Endothelial cell of umbilical vein (primary cell): ENCODE measurements at regions not wholly inside any gene's neighbourhood (a gene's known extent, or its start where the extent isn't known, plus 50 kb on each side); places are given as distances from the start of the nearest gene placed in this dataset.

Experiments
- BruUV-seq: library from RNA; stranded (reverse); fragments of 400-500 nt; replicated peaks from 2 replicates; lab custom pipeline; 2021; lab: Mats Ljungman, UMichigan
- CTCF ChIA-PET: fragments of 300-600, 350-600 bp; sonication (Branson Sonifier 250); formaldehyde crosslinking; loops from one replicate; lab custom pipeline; 2021; ENCODE audit warnings: antibody characterized with exemption, inconsistent platforms; lab: Charles Lee
- POLR2A ChIA-PET: fragments of 300-600, 350-600 bp; sonication (Branson Sonifier 250); formaldehyde crosslinking; loops from one replicate; lab custom pipeline; 2021; ENCODE audit warnings: antibody characterized with exemption, inconsistent platforms; lab: Charles Lee
- DNase-seq: peaks from one replicate; pipeline ENCODE4 v3.0.0-alpha.2; 2011; ENCODE audit warnings: low read depth, low spot score
- FAIRE-seq: peaks from 2 replicates; lab custom pipeline; 2011; peaks lifted over from hg19 to GRCh38; lab: Jason Lieb, UNC
- H2AFZ ChIP-seq: 2 replicates; pipeline ENCODE4 v1.6.0; 2012; ENCODE audit warnings: low read depth, low read length, control low read depth, inconsistent platforms
- H3K27ac ChIP-seq: 2 replicates; pipeline ENCODE4 v1.5.1; 2011; ENCODE audit warnings: low read depth, mild to moderate bottlenecking, control low read depth, low read length, moderate library complexity; ENCODE audit not compliant: insufficient read depth
- H3K27me3 ChIP-seq, 2 experiments: 2 replicates each; pipeline versions ENCODE4 v1.6.0 to v1.6.1; 2011; ENCODE audit warnings: low read length in 2 of 2, mixed read lengths in 1 of 2; ENCODE audit not compliant: control insufficient read depth in 2 of 2, insufficient read depth in 2 of 2
- H3K36me3 ChIP-seq, 2 experiments: 2 replicates in 1 of 2; 3 replicates in 1 of 2; pipeline ENCODE4 v1.5.1; 2011; ENCODE audit warnings: low read length in 2 of 2, mild to moderate bottlenecking in 1 of 2, moderate library complexity in 1 of 2; ENCODE audit not compliant: control insufficient read depth in 2 of 2, insufficient read depth in 2 of 2; ENCODE audit errors: extremely low read depth in 1 of 2
- H3K4me1 ChIP-seq: 3 replicates; pipeline ENCODE4 v1.5.1; 2011; ENCODE audit warnings: mild to moderate bottlenecking, low read length; ENCODE audit not compliant: control insufficient read depth, insufficient read depth; ENCODE audit errors: extremely low read depth
- H3K4me2 ChIP-seq: 2 replicates; pipeline ENCODE4 v1.6.1; 2011; ENCODE audit warnings: low read length, control low read depth, mixed read lengths; ENCODE audit not compliant: insufficient read depth
- H3K4me3 ChIP-seq, 3 experiments: fragments of 200-600 bp in 1 of 3; sonication (generic), shearing (Covaris generic) in 1 of 3; replicated peaks in 1 of 3; 2 replicates each; pipeline ENCODE4 v1.5.1; 2011 to 2016; ENCODE audit warnings: control low read depth in 3 of 3, low read length in 3 of 3, mild to moderate bottlenecking in 2 of 3, inconsistent platforms in 1 of 3, low read depth in 1 of 3, moderate library complexity in 1 of 3; ENCODE audit not compliant: insufficient read depth in 1 of 3
- H3K79me2 ChIP-seq: 2 replicates; pipeline ENCODE4 v1.6.0; 2012; ENCODE audit warnings: low read length, inconsistent platforms; ENCODE audit not compliant: control insufficient read depth, insufficient read depth
- H3K9ac ChIP-seq: replicated peaks from 2 replicates; pipeline ENCODE3; 2011; ENCODE audit warnings: low read length, control low read depth; ENCODE audit not compliant: insufficient read depth; ENCODE audit errors: extremely low read depth
- H3K9me1 ChIP-seq: replicated peaks from 3 replicates; pipeline ENCODE4 v1.6.0; 2011; ENCODE audit warnings: mild to moderate bottlenecking, low read length; ENCODE audit not compliant: control insufficient read depth, insufficient read depth; ENCODE audit errors: extremely low read depth
- H3K9me3 ChIP-seq: replicated peaks from 2 replicates; pipeline ENCODE4 v1.5.1; 2012; ENCODE audit warnings: low read length, inconsistent platforms; ENCODE audit not compliant: control insufficient read depth, insufficient read depth
- H4K20me1 ChIP-seq: replicated peaks from 2 replicates; pipeline ENCODE3; 2011; ENCODE audit warnings: mild to moderate bottlenecking, low read length; ENCODE audit not compliant: control insufficient read depth, insufficient read depth; ENCODE audit errors: extremely low read depth
- EZH2 ChIP-seq: IDR thresholded peaks from 2 replicates; pipeline ENCODE4 v1.6.1; 2012; ENCODE audit warnings: borderline replicate concordance, low read depth, mild to moderate bottlenecking, moderate library complexity, low read length, inconsistent platforms; ENCODE audit not compliant: severe bottlenecking
- FOS ChIP-seq: IDR thresholded peaks from 2 replicates; pipeline ENCODE4 v1.6.1; 2011; ENCODE audit warnings: mild to moderate bottlenecking, low read length, moderate library complexity, borderline replicate concordance; ENCODE audit not compliant: insufficient read depth
- GATA2 ChIP-seq: IDR thresholded peaks from 2 replicates; pipeline ENCODE4 v1.7.0; 2011; ENCODE audit warnings: low read depth, mild to moderate bottlenecking, moderate library complexity, mixed read lengths, low read length; ENCODE audit not compliant: insufficient read length, insufficient read depth
- JUN ChIP-seq: IDR thresholded peaks from 2 replicates; pipeline ENCODE4 v1.6.1; 2011; ENCODE audit warnings: borderline replicate concordance, low read depth; ENCODE audit not compliant: insufficient read length, insufficient read depth
- MYC ChIP-seq: IDR thresholded peaks from one replicate; pipeline ENCODE4 v1.6.1; 2011; ENCODE audit warnings: mild to moderate bottlenecking, low read depth, low read length
- POLR2A ChIP-seq: IDR thresholded peaks from 2 replicates; pipeline ENCODE4 v1.6.1; 2012; ENCODE audit warnings: low read depth, mild to moderate bottlenecking, control low read depth, low read length
- POLR2AphosphoS5 ChIP-seq: IDR thresholded peaks from 2 replicates; pipeline ENCODE4 v1.6.1; 2012; ENCODE audit warnings: low read depth, mild to moderate bottlenecking, control low read depth, low read length, moderate library complexity; ENCODE audit not compliant: insufficient read depth
- dilution Hi-C: fragments of 300-500 bp; cut with MboI; formaldehyde crosslinking; loops from one replicate; pipeline ENCODE4 v1.15.0; 2019; ENCODE audit warnings: low sequenced_read_pairs; ENCODE audit not compliant: extremely low pct_ligation_motif_present
- intact Hi-C: fragments of 100-400 bp; cut with micrococcal nuclease; formaldehyde crosslinking; loops from one replicate; pipeline ENCODE4 v1.10.0; 2022
- TF ChIP-seq, protein P1 (sequence below), 2 donors: IDR thresholded peaks; 1 replicate in 1 of 2; 2 replicates in 1 of 2; pipeline ENCODE4 v1.5.1; 2011; ENCODE audit warnings: low read length in 2 of 2, mild to moderate bottlenecking in 2 of 2, moderate library complexity in 2 of 2, control low read depth in 1 of 2, inconsistent platforms in 1 of 2, low read depth in 1 of 2; ENCODE audit not compliant: insufficient read depth in 1 of 2; ENCODE audit errors: extremely low read depth in 1 of 2
- TF ChIP-seq, protein P2 (sequence below): IDR thresholded peaks from 2 replicates; pipeline ENCODE4 v1.6.1; 2011; ENCODE audit not compliant: insufficient read depth, insufficient read length

- ChIA-PET CTCF (no interaction called here), POLR2A (no interaction called here)
- Histone ChIP-seq H2AFZ (no peak overlapping the region), H3K9me1 (no peaks in the 10 kb centered on the region), H3K9me3 (no peaks in the 10 kb centered on the region), H3K4me1 (no peaks in the 10 kb centered on the region), H3K4me2 (no peak overlapping the region), H3K27ac (no peak overlapping the region), H3K79me2 (no peaks in the 10 kb centered on the region), H3K36me3 (no peaks in the 10 kb centered on the region), H4K20me1 (no peaks in the 10 kb centered on the region), H3K4me3 (no peak overlapping the region), H3K9ac (no peak overlapping the region), H3K27me3 (peaks cover 0 to 8% of the 10 kb centered on the region in 2 experiments)
- dilution Hi-C loops: no loop called here
- intact Hi-C loops: no loop called here
- no TSS peak for BruUV-seq
- DNase-seq: no peak
- TF ChIP-seq JUN: no peak
- no peak for TF ChIP-seq GATA2
- TF ChIP-seq MYC: no peak
- no peak for TF ChIP-seq FOS
- no peak for TF ChIP-seq POLR2AphosphoS5
- no peak for TF ChIP-seq EZH2
- no peak for TF ChIP-seq POLR2A
- TF ChIP-seq, protein P1, sequence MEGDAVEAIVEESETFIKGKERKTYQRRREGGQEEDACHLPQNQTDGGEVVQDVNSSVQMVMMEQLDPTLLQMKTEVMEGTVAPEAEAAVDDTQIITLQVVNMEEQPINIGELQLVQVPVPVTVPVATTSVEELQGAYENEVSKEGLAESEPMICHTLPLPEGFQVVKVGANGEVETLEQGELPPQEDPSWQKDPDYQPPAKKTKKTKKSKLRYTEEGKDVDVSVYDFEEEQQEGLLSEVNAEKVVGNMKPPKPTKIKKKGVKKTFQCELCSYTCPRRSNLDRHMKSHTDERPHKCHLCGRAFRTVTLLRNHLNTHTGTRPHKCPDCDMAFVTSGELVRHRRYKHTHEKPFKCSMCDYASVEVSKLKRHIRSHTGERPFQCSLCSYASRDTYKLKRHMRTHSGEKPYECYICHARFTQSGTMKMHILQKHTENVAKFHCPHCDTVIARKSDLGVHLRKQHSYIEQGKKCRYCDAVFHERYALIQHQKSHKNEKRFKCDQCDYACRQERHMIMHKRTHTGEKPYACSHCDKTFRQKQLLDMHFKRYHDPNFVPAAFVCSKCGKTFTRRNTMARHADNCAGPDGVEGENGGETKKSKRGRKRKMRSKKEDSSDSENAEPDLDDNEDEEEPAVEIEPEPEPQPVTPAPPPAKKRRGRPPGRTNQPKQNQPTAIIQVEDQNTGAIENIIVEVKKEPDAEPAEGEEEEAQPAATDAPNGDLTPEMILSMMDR (IDR thresholded peaks at IDR 0.05; ENCODE audit: extremely low read depth in 1 of 2, insufficient read depth in 1 of 2, low read depth in 1 of 2, low read length in 2 of 2): no peak
- TF ChIP-seq, protein P2, sequence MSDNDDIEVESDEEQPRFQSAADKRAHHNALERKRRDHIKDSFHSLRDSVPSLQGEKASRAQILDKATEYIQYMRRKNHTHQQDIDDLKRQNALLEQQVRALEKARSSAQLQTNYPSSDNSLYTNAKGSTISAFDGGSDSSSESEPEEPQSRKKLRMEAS: no peak
- peak; percentile 33 for FAIRE-seq
These were observed 51.0 kb upstream of the RFLNA start for GRCh38 chr12:124243936-124244335.
